Dermis blood vessel endothelial cell (primary cell): ENCODE measurements at regions not wholly inside any gene's neighbourhood (a gene's known extent, or its start where the extent isn't known, plus 50 kb on each side); places are given as distances from the start of the nearest gene placed in this dataset.

Source experiments
- DNase-seq: peaks from one replicate; pipeline ENCODE4 v3.0.0; 2010

DNA sequence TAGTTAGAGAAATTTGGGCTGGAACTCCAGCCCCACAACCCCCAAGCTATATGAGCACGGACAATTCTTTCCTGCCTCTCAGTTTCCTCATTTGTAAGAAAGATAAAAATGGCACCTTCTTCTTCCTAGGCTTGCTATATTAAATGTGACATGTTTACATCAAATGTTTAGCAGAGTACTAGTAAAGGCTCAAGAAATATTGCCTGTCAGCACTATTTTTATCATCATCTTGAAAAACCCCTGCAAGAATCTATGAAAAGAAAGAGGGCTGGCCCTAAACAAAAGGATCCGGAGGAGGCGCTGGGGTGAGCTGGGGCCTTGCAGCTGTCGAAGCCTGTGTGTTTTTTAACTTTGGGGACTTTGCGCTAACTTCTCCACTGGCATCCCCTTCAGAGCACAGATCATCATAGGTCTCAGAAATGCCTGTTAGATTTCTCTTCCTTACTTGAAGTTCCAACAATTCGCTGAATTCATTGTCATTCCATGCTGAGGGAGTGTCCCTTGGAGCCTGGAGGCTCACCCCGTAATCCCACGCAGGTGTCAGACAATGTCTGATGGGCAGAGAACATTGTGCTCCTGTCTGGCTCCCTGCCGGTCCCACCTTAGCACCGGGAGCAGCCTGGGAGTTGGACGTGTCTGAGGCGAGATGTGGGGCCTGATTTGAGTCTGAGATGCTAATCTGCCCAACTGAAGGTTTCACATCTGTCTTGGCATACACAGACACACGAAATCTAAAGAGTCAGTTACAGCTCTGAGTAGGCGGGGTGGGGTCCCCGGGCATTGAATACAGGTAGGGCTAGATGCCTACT, 206.8 kb downstream of the NUAK1 start:
- no peak for DNase-seq

DNA sequence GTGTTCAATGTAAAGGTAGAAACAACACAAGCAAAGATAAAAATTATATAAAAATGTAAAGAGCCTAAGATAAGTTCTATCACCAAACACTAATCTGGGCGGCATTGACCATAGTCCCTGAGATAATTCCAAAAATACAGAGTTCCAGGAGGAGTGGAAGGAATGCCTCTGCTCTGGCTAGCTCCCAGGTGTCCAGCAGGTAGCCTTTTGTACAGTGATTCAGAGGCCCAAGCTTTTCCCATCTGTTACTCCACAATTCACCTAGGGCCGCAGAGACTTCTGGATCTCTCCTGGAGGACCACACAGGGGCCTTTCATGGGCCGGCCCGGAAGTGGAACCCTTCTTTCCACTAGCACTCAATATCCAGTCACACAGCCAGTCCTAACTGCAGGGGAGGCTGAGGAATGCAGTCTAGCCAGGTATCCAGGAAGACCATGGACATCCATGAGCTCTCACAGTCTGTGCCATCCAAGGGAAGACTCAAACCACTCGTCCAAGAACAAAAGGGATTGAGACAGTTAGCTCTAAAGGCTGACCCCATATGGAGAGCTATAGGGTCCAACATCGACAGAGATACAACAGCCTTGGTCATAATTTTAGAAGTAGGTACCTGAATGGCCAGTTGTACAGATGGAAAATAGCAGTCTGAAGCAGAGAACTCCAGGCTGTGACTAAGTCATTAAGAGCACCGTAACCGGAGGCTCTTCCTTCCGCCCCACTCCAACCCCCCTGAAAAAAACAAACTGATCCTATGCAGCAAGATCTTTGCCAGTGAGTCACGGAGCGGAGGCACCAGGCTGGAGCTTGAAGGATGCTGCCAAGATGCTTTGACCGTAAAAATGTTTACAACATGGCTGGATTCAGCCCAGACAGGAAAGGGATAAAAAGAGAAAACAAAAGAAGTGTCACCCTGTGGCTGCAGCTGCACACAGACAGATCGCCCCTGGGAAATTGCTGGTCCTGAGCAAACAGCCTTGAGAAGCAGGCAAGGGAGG, 204.8 kb downstream of the NUAK1 start:
- peak; percentile 94 for DNase-seq

- DNase-seq = peak; percentile 45
These were observed 203.6 kb downstream of the NUAK1 start for GRCh38 chr12:105935106-105935505.

DNA sequence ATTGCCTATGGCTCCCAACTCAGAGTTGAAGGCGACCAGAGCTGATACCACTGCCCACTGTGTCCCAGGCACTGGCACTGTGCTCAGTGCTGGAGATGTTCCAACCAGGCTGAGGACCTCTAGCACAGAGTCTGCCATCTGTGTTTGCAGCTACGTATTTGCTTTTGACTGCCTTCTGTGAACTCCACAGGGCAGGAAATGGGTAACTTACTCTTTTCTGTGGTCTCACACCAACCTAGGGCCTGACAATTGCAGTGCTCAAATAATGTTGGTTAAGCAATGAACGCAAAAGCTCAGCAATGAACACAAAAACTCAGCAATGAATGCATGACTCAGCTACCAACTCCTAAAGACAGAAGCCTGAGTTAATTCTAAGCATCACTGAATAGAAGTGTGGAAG, 202.8 kb downstream of the NUAK1 start:
- peak; percentile 15 for DNase-seq

DNA sequence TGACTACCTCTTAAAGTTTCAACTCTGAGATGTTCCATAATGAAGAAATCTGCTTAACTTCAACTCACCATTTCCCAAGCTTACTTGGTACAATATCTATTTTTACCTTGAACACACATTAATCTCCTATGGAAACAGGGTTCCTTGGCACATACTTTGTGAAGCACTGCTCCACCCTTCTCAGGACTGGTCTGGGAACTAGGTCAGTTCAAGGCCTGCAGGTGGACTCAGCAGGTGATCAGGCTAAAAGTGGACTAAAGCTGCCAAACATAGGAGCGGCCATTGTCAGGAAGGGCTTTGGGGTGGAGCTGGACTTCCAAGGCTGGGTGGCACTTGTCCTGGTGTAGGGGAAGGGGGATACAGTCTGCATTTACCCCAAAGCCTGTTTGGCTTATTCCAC, 202.3 kb downstream of the NUAK1 start:
- no peak for DNase-seq

DNA sequence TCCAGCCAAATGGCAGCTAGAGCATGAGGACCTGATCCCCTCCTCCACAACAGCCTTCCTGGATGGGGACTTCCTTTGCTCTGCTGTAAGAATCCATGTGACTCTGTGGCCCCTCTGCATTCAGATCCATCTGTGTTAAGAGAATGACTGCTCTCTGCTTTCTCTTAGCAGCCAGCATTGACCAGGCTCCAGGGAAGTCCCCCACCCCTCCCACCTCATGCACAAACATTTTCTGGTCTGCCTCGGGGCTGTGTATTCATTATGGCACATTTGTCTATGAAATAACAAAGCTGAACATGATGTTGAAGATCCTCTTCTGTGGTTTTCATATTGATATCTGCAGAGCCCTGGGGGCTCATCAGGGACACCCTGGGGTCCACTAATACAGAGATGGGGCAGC, 201.7 kb downstream of the NUAK1 start:
- DNase-seq = no peak

DNA sequence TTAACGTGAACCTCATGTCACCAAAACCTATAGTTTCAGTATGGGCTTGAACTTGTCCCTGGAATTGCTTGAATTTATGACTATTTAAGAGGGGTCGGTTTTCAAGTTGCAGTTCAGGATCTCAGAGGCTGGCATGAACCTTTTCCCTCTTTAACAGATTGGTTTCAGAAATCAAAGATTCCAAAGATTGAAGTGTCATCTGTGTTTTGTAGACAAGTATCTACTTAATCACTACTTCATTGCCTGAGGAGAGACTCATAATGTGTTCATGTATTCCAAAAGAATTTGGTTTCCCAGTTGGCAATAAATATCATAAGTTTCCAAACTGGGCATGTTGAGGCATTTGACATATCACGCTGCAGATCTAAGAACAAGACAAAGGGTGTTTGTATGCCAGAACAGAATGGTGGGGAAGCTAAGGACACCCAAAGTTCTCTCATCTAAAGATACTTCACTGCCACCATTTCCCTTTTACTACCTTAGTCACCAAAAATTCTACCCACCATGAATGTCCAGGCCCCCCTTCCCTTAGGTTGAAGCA, 199.5 kb downstream of the NUAK1 start:
- DNase-seq = no peak

DNA sequence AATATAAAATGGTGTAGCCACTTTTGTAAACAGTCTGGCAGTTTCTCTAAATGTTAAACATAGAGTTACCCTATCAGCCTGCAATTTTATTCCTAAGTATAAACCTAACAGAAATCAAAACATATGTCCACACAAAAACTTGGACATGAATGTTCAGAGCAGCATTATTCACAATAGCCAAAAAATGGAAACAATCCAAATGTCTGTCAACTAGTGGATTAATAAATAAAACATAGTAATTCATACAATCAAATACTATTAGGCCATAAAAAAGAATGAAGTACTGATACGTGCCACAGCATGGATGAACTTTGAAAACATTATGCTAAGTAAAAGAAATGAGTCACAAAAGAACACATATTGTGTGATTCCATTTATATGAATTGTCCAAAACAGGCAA, 196.5 kb downstream of the NUAK1 start:
- DNase-seq = no peak

DNA sequence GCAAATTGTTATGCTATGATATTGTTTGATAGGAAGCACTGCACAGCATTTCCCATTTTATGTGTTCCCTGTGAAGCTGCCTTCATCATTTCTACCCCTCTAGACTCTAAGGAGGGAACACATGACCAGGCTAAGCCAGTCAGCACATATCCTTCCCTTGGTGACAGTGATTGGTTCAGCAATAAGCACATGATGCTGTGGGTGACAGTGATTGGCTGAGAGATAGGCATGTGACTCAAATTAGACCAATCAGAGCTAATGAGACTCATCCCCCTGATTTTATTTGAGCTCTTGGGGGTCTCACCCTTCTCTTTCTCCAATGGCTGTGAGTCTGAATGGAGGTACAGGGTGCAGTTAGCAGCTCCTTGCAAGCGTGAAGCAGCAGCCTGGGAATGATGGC, 195.2 kb downstream of the NUAK1 start:
- no peak for DNase-seq

GRCh38 chr12:105944628-105945027, 194.1 kb downstream of the NUAK1 start:
- DNase-seq = no peak

DNA sequence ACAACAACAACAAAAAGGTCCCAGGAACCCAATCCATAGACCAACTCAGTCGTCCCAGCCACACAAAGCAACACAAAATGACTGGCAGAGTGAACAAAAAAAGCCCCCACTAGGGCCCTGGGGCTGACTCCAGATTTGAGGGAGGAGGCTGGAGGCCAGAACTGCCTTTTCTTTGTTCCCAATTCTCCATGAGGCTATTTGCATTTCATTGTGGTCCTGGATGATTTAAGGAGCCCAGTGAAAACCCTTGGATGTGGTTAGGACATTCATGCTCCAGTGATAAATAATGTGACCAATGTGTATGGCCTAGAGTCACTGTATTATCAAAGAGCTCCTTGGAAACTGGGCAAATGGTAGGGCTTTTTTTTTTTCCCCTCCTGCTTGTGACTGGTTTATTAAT, 192.9 kb downstream of the NUAK1 start:
- no peak for DNase-seq

DNA sequence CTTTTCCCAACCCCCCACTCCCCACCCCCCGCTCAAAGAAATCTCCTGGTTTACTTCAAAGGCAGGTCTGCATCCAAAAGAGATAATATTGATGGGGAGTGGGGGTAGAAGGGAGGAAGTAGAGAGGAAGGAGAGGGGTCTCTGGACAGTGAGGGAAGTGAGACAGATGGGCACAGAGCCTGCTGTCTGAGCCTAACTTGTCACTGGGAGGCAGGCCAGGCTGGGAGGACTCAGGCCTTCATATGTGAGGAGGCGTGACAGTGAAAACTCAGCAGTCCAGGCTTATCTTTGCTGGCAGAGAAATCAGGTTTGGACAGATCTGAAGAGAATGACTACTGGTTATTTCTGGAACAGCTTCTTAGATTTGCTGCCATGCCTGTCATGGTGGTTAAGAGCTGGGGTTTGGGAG, 192.3 kb downstream of the NUAK1 start:
- DNase-seq = no peak

DNA sequence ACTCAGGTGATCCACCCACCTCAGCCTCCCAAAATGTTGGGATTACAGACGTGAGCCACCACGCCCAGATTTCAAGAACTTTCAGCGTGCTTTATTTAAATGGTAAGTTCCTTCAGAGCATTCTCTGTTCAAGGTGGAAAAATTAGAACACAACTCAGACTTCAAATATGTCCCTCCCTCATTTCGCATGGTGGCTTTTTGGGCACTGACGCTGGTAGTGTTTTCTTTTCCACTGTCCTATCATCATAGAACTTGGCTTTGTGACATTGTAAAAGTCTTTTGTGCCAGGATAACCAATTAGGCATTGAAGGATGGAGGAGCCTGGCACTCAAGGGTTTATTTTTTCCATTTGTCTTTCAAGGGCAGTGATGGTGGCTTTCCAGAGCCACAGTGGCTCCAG, 190.8 kb downstream of the NUAK1 start:
- no peak for DNase-seq

GRCh38 chr12:105948331-105948730, 190.4 kb downstream of the NUAK1 start:
- DNase-seq = no peak

GRCh38 chr12:105949391-105949790, 189.4 kb downstream of the NUAK1 start:
- no peak for DNase-seq

DNA sequence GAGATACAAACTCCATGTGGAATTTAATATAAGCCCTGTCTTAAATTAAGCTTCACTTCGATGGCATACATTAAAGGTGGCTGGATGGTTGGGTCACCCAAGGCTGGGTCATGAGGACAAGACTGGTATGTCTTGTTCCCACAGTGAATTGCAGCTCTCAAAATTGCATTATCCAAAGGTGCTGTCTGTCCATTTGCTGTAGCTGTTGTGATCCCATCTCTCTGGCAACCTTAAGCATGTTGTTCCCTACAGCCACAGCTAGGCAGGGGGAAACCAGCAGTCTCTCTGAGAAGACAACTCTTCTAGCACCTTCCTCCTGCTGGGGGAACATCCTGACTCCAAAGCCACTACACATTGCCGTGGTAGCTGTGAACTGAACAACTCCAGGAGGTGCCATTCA, 187.0 kb downstream of the NUAK1 start:
- DNase-seq = no peak

GRCh38 chr12:105954951-105955931, 183.5 kb downstream of the NUAK1 start:
- no peak for DNase-seq

DNA sequence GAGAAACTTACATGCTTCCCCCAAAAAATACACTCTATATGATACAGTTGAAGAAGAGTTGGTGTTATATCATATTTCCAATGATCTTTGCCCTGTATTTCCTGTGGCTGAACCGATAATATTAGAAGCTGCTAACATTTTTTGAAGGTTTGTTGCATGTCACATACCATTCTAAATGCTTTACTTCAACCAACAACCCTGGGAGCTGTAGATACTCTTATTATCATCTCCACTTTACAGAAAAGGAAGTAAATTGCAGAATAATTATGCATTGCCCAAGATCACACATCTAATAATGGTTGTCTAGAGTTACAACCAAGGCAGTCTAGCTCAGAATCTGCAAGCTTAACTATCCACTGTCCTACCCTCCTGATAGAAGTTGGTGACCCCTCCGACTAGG, 182.8 kb downstream of the NUAK1 start:
- DNase-seq = no peak

- DNase-seq = no peak
These were observed 181.9 kb downstream of the NUAK1 start for GRCh38 chr12:105956662-105957457.

DNA sequence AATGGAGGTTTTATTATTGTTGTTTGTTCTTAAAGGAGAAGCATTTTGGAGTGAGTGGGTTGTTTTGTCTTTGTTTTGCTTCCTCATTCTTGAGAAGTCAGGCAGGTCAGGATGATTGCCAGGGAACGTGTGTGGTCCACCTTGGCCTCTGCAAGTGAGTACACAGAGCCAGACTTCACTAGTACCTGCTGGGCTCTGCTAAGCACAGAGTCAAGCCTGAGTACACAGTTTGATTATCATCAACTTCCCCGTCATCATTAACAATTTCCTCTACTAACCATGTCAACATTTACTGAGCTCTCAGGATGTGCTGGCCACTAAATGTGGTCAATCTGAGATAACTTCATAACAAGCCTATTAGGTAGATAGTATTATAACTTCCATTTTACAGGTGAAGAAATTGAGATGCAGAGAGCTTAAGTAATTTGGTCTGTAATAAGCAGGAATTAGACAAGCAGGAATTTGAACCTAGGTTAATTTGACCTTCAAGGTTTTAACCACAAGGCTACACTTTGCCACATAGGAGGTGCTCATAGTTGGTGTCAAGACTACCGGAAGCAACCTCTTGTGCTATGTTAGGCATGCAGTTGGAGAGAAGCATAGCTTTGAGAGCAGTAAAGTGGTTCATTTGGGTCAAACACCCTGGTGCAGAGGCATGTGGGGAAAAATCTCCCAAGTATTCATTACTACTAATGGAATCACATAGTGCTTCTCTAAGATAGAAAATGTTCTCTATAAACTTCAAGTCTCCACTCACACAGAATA, 178.3 kb downstream of the NUAK1 start:
- peak; percentile 32 for DNase-seq
